Mammary epithelial cell (primary cell): ENCODE measurements at regions not wholly inside any gene's neighbourhood (a gene's known extent, or its start where the extent isn't known, plus 50 kb on each side); places are given as distances from the start of the nearest gene placed in this dataset.

Experiments used
- EZH2 ChIP-seq: IDR thresholded peaks from 2 replicates; pipeline ENCODE4 v1.6.1; 2012; ENCODE audit warnings: low read length, inconsistent platforms, borderline replicate concordance
- TF ChIP-seq, protein P1 (sequence below), 2 donors: IDR thresholded peaks in 1 of 2; conservative IDR thresholded peaks in 1 of 2; 2 replicates each; pipeline ENCODE4 v1.5.1; 2011 to 2012; ENCODE audit warnings: inconsistent platforms in 2 of 2, low read length in 2 of 2, mild to moderate bottlenecking in 2 of 2, control low read depth in 1 of 2, low read depth in 1 of 2; ENCODE audit not compliant: insufficient read depth in 1 of 2; ENCODE audit errors: extremely low read depth in 1 of 2

GRCh38 chr11:70757241-70757640 lies 358.9 kb downstream of the CTTN start:
- TF ChIP-seq, protein P1, sequence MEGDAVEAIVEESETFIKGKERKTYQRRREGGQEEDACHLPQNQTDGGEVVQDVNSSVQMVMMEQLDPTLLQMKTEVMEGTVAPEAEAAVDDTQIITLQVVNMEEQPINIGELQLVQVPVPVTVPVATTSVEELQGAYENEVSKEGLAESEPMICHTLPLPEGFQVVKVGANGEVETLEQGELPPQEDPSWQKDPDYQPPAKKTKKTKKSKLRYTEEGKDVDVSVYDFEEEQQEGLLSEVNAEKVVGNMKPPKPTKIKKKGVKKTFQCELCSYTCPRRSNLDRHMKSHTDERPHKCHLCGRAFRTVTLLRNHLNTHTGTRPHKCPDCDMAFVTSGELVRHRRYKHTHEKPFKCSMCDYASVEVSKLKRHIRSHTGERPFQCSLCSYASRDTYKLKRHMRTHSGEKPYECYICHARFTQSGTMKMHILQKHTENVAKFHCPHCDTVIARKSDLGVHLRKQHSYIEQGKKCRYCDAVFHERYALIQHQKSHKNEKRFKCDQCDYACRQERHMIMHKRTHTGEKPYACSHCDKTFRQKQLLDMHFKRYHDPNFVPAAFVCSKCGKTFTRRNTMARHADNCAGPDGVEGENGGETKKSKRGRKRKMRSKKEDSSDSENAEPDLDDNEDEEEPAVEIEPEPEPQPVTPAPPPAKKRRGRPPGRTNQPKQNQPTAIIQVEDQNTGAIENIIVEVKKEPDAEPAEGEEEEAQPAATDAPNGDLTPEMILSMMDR (conservative IDR thresholded peaks at IDR 0.05 in 1 of 2, IDR thresholded peaks at IDR 0.05 in 1 of 2; ENCODE audit: extremely low read depth in 1 of 2, insufficient read depth in 1 of 2, low read depth in 1 of 2, low read length in 2 of 2): no peak
- TF ChIP-seq EZH2: no peak
